ENCODE measurements at regions not wholly inside any gene's neighbourhood (a gene's known extent, or its start where the extent isn't known, plus 50 kb on each side); places are given as distances from the start of the nearest gene placed in this dataset.

DNA sequence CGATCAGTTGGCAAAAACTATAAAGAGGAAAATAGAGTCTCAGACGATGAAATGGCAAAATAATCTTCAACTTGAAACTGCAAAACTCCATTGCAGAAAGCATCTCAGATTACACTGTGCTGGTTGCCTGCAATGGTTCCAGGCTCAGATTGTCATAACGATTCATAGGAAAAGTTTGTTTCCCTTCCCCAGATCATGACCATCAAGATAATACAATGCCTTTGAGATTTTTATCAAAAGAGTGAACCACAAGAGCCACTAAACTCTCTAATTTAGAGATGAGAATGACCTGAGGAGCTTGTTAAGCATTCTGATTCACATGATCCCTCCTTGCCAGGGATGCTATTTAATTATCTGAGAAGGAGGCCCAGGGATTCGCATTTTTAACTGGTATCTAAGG, 52.6 kb upstream of the ITGA1 start:
- Mint-ChIP-seq H3K27me3 (ENCODE audit: low read depth) (no peaks in the 10 kb centered on the region), H3K27ac (no peak overlapping the region), H3K4me3 (no peak overlapping the region), H3K9me3 (peaks cover 29% of the 10 kb centered on the region), H3K4me1 (ENCODE audit: low read depth) (peaks cover 17% of the 10 kb centered on the region), H3K36me3 (ENCODE audit: low read depth) (peaks cover 26% of the 10 kb centered on the region)
